Upper lobe of left lung (tissue), 6 donors: ENCODE measurements at regions not wholly inside any gene's neighbourhood (a gene's known extent, or its start where the extent isn't known, plus 50 kb on each side); places are given as distances from the start of the nearest gene placed in this dataset.

Experiments used
- ATAC-seq, 2 donors: fragments of 200-7000 bp; cut with Tn5 transposase; one replicate each; pipeline ENCODE4 v1.9.1; 2022; ENCODE audit warnings: mild to moderate bottlenecking in 2 of 2, moderate library complexity in 2 of 2; ENCODE audit not compliant: low FRiP score in 2 of 2
- DNase-seq, 2 donors: peaks; one replicate each; pipeline ENCODE4 v3.0.0-alpha.2; 2019 to 2020
- H3K27ac ChIP-seq, 4 donors: fragments of 200-600 bp; sonication (generic); one replicate each; pipeline ENCODE4 v1.5.1; 2016 to 2019
- H3K27me3 ChIP-seq, 4 donors: fragments of 200-600 bp; sonication (generic); one replicate each; pipeline ENCODE4 v1.5.1; 2017 to 2019
- H3K36me3 ChIP-seq, 4 donors: fragments of 200-600 bp; sonication (generic); one replicate each; pipeline ENCODE4 v1.5.1; 2016 to 2019
- H3K4me1 ChIP-seq, 4 donors: fragments of 200-600 bp; sonication (generic); one replicate each; pipeline ENCODE4 v1.5.1; 2018 to 2019
- H3K4me3 ChIP-seq, 4 donors: fragments of 200-600 bp; sonication (generic); one replicate each; pipeline ENCODE4 v1.5.1; 2017 to 2019; ENCODE audit warnings: mild to moderate bottlenecking in 2 of 4, moderate library complexity in 1 of 4
- H3K9me3 ChIP-seq, 4 donors: fragments of 200-600 bp; sonication (generic); one replicate each; pipeline ENCODE4 v1.5.1; 2018 to 2019
- CTCF ChIP-seq, 6 experiments: fragments of 450-650 bp in 4 of 6; fragments of 200-600 bp in 2 of 6; sonication (generic) in 2 of 6; IDR thresholded peaks; one replicate each; pipeline ENCODE4 v1.5.1; 2016 to 2019; ENCODE audit warnings: antibody characterized with exemption in 6 of 6
- EP300 ChIP-seq, 4 donors: sonication (generic); formaldehyde crosslinking; IDR thresholded peaks; one replicate each; pipeline ENCODE4 v1.5.1; 2017; ENCODE audit warnings: antibody characterized with exemption in 4 of 4, control low read depth in 2 of 4
- POLR2A ChIP-seq, 4 donors: fragments of 450-650 bp; IDR thresholded peaks; one replicate each; pipeline ENCODE4 v1.5.1; 2016 to 2017; ENCODE audit warnings: antibody characterized with exemption in 4 of 4, mild to moderate bottlenecking in 2 of 4
- POLR2AphosphoS5 ChIP-seq, 2 donors: sonication (generic); formaldehyde crosslinking; IDR thresholded peaks; one replicate each; pipeline ENCODE4 v1.5.1; 2017; ENCODE audit warnings: antibody characterized with exemption in 2 of 2
- WGBS, 2 donors: methylation state at CpG; one replicate each; pipeline ENCODE4 v1.1.5; 2017 to 2018; 5-methylcytosine and 5-hydroxymethylcytosine counted together
- donor health status: DM: no; HTN: no; CAD: no; lungs with moderate emphysema.
- donor health status: DM: no; HTN: yes; CAD: no; lungs with severe emphysema.

- no peak overlapping the region for H3K27ac ChIP-seq
- TF ChIP-seq POLR2A (IDR thresholded peaks at IDR 0.05) (no peak), CTCF (IDR thresholded peaks at IDR 0.05) (no peak), POLR2AphosphoS5 (IDR thresholded peaks at IDR 0.05) (no peak), EP300 (IDR thresholded peaks at IDR 0.05) (no peak)
- no peaks in the 10 kb centered on the region for H3K36me3 ChIP-seq
- ATAC-seq (no peak), DNase-seq (no peak)
- no peaks in the 10 kb centered on the region for H3K27me3 ChIP-seq
- no peaks in the 10 kb centered on the region for H3K9me3 ChIP-seq
- 81 to 96% methylated on average over 7 of the region's 7 CpGs for WGBS, 2 donors
- H3K4me1 ChIP-seq: no peaks in the 10 kb centered on the region
- H3K4me3 ChIP-seq: no peak overlapping the region
Observed at GRCh38 chr11:57871231-57871630, 109.6 kb downstream of the CTNND1 start.

GRCh38 chr11:57873196-57873911, 111.8 kb downstream of the CTNND1 start:
- no peaks in the 10 kb centered on the region for H3K4me1 ChIP-seq
- DNase-seq (no peak), ATAC-seq (no peak)
- no peaks in the 10 kb centered on the region for H3K27me3 ChIP-seq
- no peak overlapping the region for H3K4me3 ChIP-seq
- no peaks in the 10 kb centered on the region for H3K9me3 ChIP-seq
- no peak for TF ChIP-seq POLR2AphosphoS5 (IDR thresholded peaks at IDR 0.05)
- 70 to 83% methylated on average over 7 of the region's 7 CpGs for WGBS, 2 donors
- H3K36me3 ChIP-seq: no peaks in the 10 kb centered on the region
- H3K27ac ChIP-seq: no peak overlapping the region

GRCh38 chr11:57874981-57875380, 113.4 kb downstream of the CTNND1 start:
- no peak for TF ChIP-seq POLR2AphosphoS5 (IDR thresholded peaks at IDR 0.05)
- TF ChIP-seq CTCF (IDR thresholded peaks at IDR 0.05): no peak
- no peak for TF ChIP-seq POLR2A (IDR thresholded peaks at IDR 0.05)
- TF ChIP-seq EP300 (IDR thresholded peaks at IDR 0.05): no peak
- no peak for DNase-seq
- Histone ChIP-seq H3K4me3 (no peak overlapping the region), H3K36me3 (no peaks in the 10 kb centered on the region), H3K4me1 (no peaks in the 10 kb centered on the region), H3K9me3 (no peaks in the 10 kb centered on the region), H3K27me3 (no peaks in the 10 kb centered on the region), H3K27ac (no peak overlapping the region)
- 83 to 84% methylated on average over 10 of the region's 10 CpGs for WGBS, 2 donors
- ATAC-seq: no peak

- Histone ChIP-seq H3K27ac (no peak overlapping the region), H3K27me3 (no peaks in the 10 kb centered on the region), H3K4me1 (no peaks in the 10 kb centered on the region), H3K9me3 (no peaks in the 10 kb centered on the region), H3K36me3 (no peaks in the 10 kb centered on the region), H3K4me3 (no peak overlapping the region)
- whole genome bisulfite sequencing, 2 donors: 38 to 44% methylated on average over 3 of the region's 3 CpGs
- ATAC-seq (no peak), DNase-seq (no peak)
- TF ChIP-seq CTCF (IDR thresholded peaks at IDR 0.05): no peak
- no peak for TF ChIP-seq POLR2A (IDR thresholded peaks at IDR 0.05)
- no peak for TF ChIP-seq EP300 (IDR thresholded peaks at IDR 0.05)
- TF ChIP-seq POLR2AphosphoS5 (IDR thresholded peaks at IDR 0.05): no peak
Observed at GRCh38 chr11:57881647-57882046, 120.0 kb downstream of the CTNND1 start.

GRCh38 chr11:57883630-57884029, 122.0 kb downstream of the CTNND1 start:
- DNase-seq (no peak), ATAC-seq (no peak)
- Histone ChIP-seq H3K27ac (no peak overlapping the region), H3K4me1 (no peaks in the 10 kb centered on the region), H3K36me3 (no peaks in the 10 kb centered on the region), H3K4me3 (no peak overlapping the region), H3K27me3 (no peaks in the 10 kb centered on the region), H3K9me3 (no peaks in the 10 kb centered on the region)
- TF ChIP-seq POLR2AphosphoS5 (IDR thresholded peaks at IDR 0.05) (no peak), POLR2A (IDR thresholded peaks at IDR 0.05) (no peak), CTCF (IDR thresholded peaks at IDR 0.05) (no peak), EP300 (IDR thresholded peaks at IDR 0.05) (no peak)
- WGBS, 2 donors: 89 to 96% methylated on average over 1 of the region's 1 CpG
